NT2/D1 (cell line): ENCODE measurements at regions not wholly inside any gene's neighbourhood (a gene's known extent, or its start where the extent isn't known, plus 50 kb on each side); places are given as distances from the start of the nearest gene placed in this dataset.

ENCODE experiments used
- SUZ12 ChIP-seq: IDR thresholded peaks from 2 replicates; pipeline ENCODE4 v1.6.1; 2011; ENCODE audit not compliant: insufficient read length, insufficient read depth; ENCODE audit errors: extremely low read depth
- YY1 ChIP-seq: IDR thresholded peaks from 2 replicates; pipeline ENCODE4 v1.6.1; 2011; ENCODE audit not compliant: insufficient read length, insufficient read depth
- ZNF274 ChIP-seq: IDR thresholded peaks from 2 replicates; pipeline ENCODE4 v1.6.1; 2011; ENCODE audit warnings: mild to moderate bottlenecking, low read depth, low read length

DNA sequence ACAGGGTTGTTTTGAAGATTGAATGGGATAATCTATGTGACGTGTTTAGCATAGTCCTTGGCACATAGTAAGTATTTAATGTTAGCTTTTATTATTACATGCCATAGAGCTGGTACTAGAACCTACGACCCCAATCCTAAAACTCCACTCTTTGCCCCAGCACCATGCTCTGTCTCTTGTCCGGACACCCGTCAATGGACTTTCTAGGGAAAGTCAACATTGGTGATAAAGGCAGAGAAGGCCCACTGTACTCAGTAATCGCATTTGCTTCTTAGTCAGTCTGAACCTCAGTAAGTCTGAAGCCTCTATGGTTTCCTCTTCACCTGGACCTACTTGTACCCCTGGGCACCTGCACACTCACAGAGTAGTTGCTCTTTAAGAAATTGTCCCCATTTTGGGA, 153.1 kb upstream of the PRMT8 start:
- TF ChIP-seq ZNF274 (no peak), YY1 (no peak), SUZ12 (no peak)
